Prostate gland (tissue), 2 donors: ENCODE measurements at regions not wholly inside any gene's neighbourhood (a gene's known extent, or its start where the extent isn't known, plus 50 kb on each side); places are given as distances from the start of the nearest gene placed in this dataset.

Source experiments
- CTCF ChIP-seq, 4 experiments: fragments of 200-600 bp in 2 of 4; fragments of 450-650 bp in 2 of 4; sonication (generic) in 2 of 4; IDR thresholded peaks; 1 replicate in 3 of 4; 2 replicates in 1 of 4; pipeline ENCODE4 v1.5.1; 2016 to 2019; ENCODE audit warnings: antibody characterized with exemption in 4 of 4, mild to moderate bottlenecking in 2 of 4, moderate library complexity in 2 of 4
- POLR2A ChIP-seq: fragments of 450-650 bp; IDR thresholded peaks from one replicate; pipeline ENCODE4 v1.6.1; 2016; ENCODE audit warnings: antibody characterized with exemption, mild to moderate bottlenecking
- POLR2AphosphoS5 ChIP-seq: sonication (generic); formaldehyde crosslinking; IDR thresholded peaks from one replicate; pipeline ENCODE4 v1.6.1; 2017; ENCODE audit warnings: antibody characterized with exemption

GRCh38 chr4:173675446-173675845, 145.4 kb upstream of the HAND2 start:
- TF ChIP-seq CTCF (IDR thresholded peaks at IDR 0.05) (no peak), POLR2A (no peak), POLR2AphosphoS5 (no peak)
